ENCODE measurements at regions not wholly inside any gene's neighbourhood (a gene's known extent, or its start where the extent isn't known, plus 50 kb on each side); places are given as distances from the start of the nearest gene placed in this dataset.

DNA sequence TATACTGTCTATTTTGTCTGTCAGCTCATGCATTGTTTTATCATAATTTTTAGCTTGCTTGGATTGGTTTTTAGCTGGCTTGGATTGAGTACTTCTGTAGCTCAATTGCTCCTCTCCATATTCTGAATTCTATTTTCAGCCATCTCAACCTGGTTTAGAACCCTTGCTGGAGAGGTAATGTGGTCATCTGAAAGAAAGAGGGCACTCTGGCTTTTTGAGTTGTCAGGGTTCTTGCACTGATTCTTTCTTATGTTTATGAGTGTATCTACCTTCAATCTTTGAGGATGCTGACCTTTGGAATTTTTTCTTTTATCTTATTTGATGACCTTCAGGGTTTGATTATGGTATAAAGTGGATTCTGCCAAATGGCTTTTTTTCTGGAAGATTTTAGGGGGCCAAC is 632.7 kb upstream of the ID4 start:
- TF ChIP-seq, protein P1, sequence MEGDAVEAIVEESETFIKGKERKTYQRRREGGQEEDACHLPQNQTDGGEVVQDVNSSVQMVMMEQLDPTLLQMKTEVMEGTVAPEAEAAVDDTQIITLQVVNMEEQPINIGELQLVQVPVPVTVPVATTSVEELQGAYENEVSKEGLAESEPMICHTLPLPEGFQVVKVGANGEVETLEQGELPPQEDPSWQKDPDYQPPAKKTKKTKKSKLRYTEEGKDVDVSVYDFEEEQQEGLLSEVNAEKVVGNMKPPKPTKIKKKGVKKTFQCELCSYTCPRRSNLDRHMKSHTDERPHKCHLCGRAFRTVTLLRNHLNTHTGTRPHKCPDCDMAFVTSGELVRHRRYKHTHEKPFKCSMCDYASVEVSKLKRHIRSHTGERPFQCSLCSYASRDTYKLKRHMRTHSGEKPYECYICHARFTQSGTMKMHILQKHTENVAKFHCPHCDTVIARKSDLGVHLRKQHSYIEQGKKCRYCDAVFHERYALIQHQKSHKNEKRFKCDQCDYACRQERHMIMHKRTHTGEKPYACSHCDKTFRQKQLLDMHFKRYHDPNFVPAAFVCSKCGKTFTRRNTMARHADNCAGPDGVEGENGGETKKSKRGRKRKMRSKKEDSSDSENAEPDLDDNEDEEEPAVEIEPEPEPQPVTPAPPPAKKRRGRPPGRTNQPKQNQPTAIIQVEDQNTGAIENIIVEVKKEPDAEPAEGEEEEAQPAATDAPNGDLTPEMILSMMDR (IDR thresholded peaks at IDR 0.05), result peak; percentile 32

DNA sequence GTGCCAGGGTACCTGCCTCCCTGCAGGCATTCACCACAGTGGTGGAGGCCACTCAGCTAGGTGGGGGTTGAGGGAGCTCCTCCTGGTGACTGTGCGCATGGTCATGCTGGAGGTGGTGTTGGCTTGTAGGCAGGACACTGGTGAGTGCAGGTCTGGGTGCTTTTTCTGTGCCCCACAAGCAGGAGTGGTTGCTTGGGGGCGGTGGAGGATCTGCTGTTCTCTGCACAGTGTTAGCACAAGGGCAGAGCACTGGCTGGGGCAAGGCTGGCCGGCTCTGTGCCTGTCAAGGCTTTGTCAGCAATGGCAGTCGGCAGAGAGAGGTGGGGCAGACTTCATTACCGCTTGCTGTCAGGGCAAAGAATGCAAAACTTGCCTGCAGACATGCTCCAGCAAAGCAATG is 632.1 kb upstream of the ID4 start:
- TF ChIP-seq, protein P1 (IDR thresholded peaks at IDR 0.05), result no peak

DNA sequence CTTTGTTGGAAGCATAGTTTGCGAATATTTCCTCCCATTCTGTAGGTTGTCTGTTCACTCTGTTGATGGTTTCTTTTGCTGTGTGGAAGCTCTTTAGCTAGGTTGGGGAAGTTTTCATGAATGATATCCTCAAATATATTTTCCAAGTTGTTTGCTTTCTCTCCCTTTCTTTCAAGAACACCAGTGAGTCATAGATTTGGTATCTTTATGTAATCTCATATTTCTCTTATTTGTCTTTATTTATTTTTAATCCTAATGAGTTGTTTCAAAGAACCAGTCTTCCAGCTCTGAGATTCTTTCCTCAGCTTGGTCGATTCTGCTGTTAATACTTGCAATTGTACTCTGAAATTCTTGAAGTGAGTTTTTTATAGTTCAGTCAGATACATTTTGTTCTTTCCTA is 628.0 kb upstream of the ID4 start:
- TF ChIP-seq, protein P1 (IDR thresholded peaks at IDR 0.05), result no peak

DNA sequence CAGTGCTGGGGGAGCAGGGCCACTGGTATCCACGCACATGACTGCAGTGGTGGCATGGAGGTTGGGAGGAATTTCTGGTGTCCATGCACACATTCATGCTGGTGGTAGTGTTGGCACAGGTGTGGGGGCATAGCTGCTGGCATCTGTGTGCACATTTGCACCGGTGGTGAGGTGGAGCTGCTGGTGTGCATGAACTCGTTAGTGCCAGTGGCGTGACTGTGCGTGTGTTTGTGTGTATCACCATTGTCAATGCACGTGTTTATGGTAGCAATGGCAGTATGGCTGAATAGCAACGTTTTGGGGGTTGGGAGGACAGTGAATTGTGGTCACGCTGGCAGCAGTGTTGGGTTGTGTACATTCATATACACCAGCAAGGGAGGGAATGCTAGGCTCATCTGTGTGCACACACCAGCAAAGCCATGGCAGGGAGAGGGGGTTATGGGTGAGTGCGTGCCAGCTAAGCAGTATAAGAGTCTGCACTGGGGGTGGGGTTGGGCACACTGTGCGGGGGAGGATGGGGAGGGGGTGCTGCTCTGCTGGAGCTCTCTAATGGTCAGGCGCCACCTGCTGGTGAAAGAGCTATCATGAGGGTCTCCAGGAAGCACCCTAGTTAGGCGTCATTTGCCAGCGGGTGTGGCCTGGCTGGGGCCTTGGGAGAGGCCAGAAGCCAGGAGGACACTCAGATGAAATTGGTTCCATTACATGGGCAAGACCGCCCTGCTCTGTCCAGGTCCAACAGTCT is 626.1 kb upstream of the ID4 start:
- TF ChIP-seq, protein P1 (IDR thresholded peaks at IDR 0.05), result peak; percentile 58

DNA sequence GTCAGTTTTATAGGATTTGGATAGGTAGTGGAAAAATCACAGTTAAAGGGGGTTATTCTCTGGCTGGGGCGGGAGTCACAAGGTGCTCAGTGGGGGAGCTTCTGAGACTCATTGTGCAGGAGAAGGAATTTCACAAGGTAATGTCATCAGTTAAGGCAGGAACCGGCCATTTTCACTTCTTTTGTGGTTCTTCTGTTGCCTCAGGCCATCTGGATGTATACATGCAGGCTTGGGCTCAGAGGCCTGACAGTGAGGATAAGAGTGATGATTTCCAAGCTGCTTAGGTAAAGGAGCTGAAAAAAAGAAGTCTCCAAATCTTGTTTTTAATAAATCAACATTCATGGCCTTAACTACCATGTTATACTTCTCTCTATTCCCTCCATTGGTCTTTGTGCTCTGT is 622.9 kb upstream of the ID4 start:
- TF ChIP-seq, protein P1 (IDR thresholded peaks at IDR 0.05), result no peak

DNA sequence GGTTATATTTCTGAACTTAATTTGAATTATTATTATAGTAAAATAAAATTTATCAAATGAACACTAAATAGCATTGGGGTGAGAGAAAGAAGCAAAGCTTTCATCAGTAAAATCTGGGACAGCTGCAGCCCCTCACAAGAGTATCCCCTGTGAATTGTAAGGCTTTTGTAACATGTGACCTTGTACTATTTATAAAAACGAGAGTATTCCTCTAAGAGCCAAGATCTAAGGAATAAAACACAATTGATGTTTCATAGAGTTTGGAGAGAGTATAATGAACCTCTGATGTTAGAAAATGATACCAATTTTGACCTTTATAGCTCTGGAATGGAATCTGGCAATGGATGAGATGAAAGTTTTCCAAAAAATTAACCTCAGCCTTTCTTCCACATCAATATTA is 617.2 kb upstream of the ID4 start:
- TF ChIP-seq, protein P1 (IDR thresholded peaks at IDR 0.05), result no peak

DNA sequence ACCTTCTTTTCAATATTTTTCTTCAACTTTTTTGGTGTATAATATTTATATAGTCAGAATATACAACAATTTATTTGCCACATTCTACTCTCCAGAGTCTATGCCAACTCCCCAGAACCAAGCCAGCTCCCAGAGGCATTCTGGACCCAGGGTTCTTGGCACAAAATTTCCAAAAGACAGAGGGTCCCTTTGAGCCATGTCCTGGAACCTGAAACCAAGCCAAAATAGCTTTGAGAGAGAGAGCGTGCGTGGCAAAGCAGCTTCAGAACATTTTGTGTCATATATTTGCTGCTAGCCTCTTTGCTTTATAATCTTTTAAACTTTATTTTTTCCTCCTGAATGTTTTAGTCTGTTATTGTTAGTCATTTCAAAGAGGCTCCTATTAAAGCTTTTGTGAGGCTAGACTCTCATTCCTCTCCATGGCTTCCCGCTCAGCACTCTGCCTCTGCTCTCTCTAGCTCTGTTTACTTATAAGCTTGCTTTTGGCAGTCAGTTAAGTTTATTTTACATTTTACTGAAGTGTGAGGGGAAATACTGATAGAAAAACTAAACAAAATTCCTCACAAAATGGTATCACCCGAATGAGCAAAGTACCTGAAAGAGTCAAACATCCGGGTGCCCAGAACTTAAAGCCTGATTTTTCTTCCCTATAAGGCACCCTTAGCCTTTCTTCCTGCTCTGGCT is 605.1 kb upstream of the ID4 start:
- TF ChIP-seq, protein P1 (IDR thresholded peaks at IDR 0.05), result no peak
